Occipital lobe (tissue), 1 donor: ENCODE measurements at regions not wholly inside any gene's neighbourhood (a gene's known extent, or its start where the extent isn't known, plus 50 kb on each side); places are given as distances from the start of the nearest gene placed in this dataset.

Experiments
- DNase-seq: peaks from one replicate; lab custom pipeline; 2025; lab: John Stamatoyannopoulos, UW

- DNase-seq: no peak
Observed at GRCh38 chr12:62995097-62995496, 60.1 kb upstream of the PPM1H start.

DNA sequence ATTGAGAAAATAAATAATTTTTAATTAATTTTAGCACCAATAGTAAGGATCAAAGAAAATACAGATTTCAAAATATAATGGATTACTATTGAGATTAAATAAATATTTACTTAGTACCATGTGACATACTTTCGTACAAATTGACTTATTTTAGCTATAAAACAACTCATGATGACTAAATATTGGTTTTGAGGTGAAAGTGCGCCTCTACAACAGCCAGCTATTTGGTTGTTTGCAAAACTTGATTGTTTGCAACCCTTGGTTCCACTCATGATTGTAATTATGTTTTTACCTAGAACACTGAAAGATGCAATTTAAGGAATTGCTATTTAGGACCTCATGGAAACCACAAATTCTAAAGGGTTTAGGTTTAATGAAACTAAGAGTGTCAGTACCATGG is 51.9 kb upstream of the PPM1H start:
- no peak for DNase-seq
